ENCODE measurements at regions not wholly inside any gene's neighbourhood (a gene's known extent, or its start where the extent isn't known, plus 50 kb on each side); places are given as distances from the start of the nearest gene placed in this dataset.

GRCh38 chr18:30350263-30350662 lies 692.3 kb downstream of the DSC3 start:
- Histone ChIP-seq H3K27me3 (ENCODE audit: control insufficient read depth, insufficient read depth, low read length) (no peaks in the 10 kb centered on the region), H3K36me3 (replicated peaks; ENCODE audit: control insufficient read depth, insufficient read depth, low read length) (no peaks in the 10 kb centered on the region), H3K4me3 (ENCODE audit: insufficient read depth, low read depth, low read length) (no peak overlapping the region)
- DNase-seq: no peak

- no peak overlapping the region for H3K4me3 ChIP-seq (ENCODE audit: insufficient read depth, low read depth, low read length)
- no peaks in the 10 kb centered on the region for H3K27me3 ChIP-seq (ENCODE audit: control insufficient read depth, insufficient read depth, low read length)
- no peaks in the 10 kb centered on the region for H3K36me3 ChIP-seq (replicated peaks; ENCODE audit: control insufficient read depth, insufficient read depth, low read length)
- DNase-seq: no peak
These were observed 699.5 kb downstream of the DSC3 start for GRCh38 chr18:30343090-30343489.

- DNase-seq: no peak
- no peaks in the 10 kb centered on the region for H3K36me3 ChIP-seq (replicated peaks; ENCODE audit: control insufficient read depth, insufficient read depth, low read length)
- H3K4me3 ChIP-seq (ENCODE audit: insufficient read depth, low read depth, low read length): no peak overlapping the region
- no peaks in the 10 kb centered on the region for H3K27me3 ChIP-seq (ENCODE audit: control insufficient read depth, insufficient read depth, low read length)
These were observed 699.9 kb downstream of the DSC3 start for GRCh38 chr18:30342675-30343074.

- Histone ChIP-seq H3K27me3 (ENCODE audit: control insufficient read depth, insufficient read depth, low read length) (no peaks in the 10 kb centered on the region), H3K36me3 (replicated peaks; ENCODE audit: control insufficient read depth, insufficient read depth, low read length) (no peaks in the 10 kb centered on the region), H3K4me3 (ENCODE audit: insufficient read depth, low read depth, low read length) (no peak overlapping the region)
- DNase-seq: no peak
These were observed 707.8 kb downstream of the DSC3 start for GRCh38 chr18:30334781-30335180.

- Histone ChIP-seq H3K36me3 (replicated peaks; ENCODE audit: control insufficient read depth, insufficient read depth, low read length) (no peaks in the 10 kb centered on the region), H3K27me3 (ENCODE audit: control insufficient read depth, insufficient read depth, low read length) (no peaks in the 10 kb centered on the region), H3K4me3 (ENCODE audit: insufficient read depth, low read depth, low read length) (no peak overlapping the region)
- no peak for DNase-seq
These were observed 709.2 kb downstream of the DSC3 start for GRCh38 chr18:30333310-30333709.

GRCh38 chr18:30328839-30329238 lies 713.7 kb downstream of the DSC3 start:
- no peak for DNase-seq
- H3K4me3 ChIP-seq (ENCODE audit: insufficient read depth, low read depth, low read length): no peak overlapping the region
- no peaks in the 10 kb centered on the region for H3K27me3 ChIP-seq (ENCODE audit: control insufficient read depth, insufficient read depth, low read length)
- H3K36me3 ChIP-seq (replicated peaks; ENCODE audit: control insufficient read depth, insufficient read depth, low read length): no peaks in the 10 kb centered on the region

- Histone ChIP-seq H3K4me3 (ENCODE audit: insufficient read depth, low read depth, low read length) (no peak overlapping the region), H3K27me3 (ENCODE audit: control insufficient read depth, insufficient read depth, low read length) (no peaks in the 10 kb centered on the region), H3K36me3 (replicated peaks; ENCODE audit: control insufficient read depth, insufficient read depth, low read length) (no peaks in the 10 kb centered on the region)
- no peak for DNase-seq
These were observed 740.4 kb downstream of the DSC3 start for GRCh38 chr18:30302181-30302580.

- Histone ChIP-seq H3K36me3 (replicated peaks; ENCODE audit: control insufficient read depth, insufficient read depth, low read length) (no peaks in the 10 kb centered on the region), H3K4me3 (ENCODE audit: insufficient read depth, low read depth, low read length) (no peak overlapping the region), H3K27me3 (ENCODE audit: control insufficient read depth, insufficient read depth, low read length) (no peaks in the 10 kb centered on the region)
- DNase-seq: no peak
These were observed 743.8 kb downstream of the DSC3 start for GRCh38 chr18:30298769-30299168.

- DNase-seq: no peak
- Histone ChIP-seq H3K36me3 (replicated peaks; ENCODE audit: control insufficient read depth, insufficient read depth, low read length) (no peaks in the 10 kb centered on the region), H3K4me3 (ENCODE audit: insufficient read depth, low read depth, low read length) (no peak overlapping the region), H3K27me3 (ENCODE audit: control insufficient read depth, insufficient read depth, low read length) (no peaks in the 10 kb centered on the region)
These were observed 753.7 kb downstream of the DSC3 start for GRCh38 chr18:30288662-30289414.

GRCh38 chr18:30280861-30281470 lies 761.6 kb downstream of the DSC3 start:
- H3K27me3 ChIP-seq (ENCODE audit: control insufficient read depth, insufficient read depth, low read length): no peaks in the 10 kb centered on the region
- no peaks in the 10 kb centered on the region for H3K36me3 ChIP-seq (replicated peaks; ENCODE audit: control insufficient read depth, insufficient read depth, low read length)
- DNase-seq: no peak
- no peak overlapping the region for H3K4me3 ChIP-seq (ENCODE audit: insufficient read depth, low read depth, low read length)

GRCh38 chr18:30280186-30280585 lies 762.4 kb downstream of the DSC3 start:
- Histone ChIP-seq H3K36me3 (replicated peaks; ENCODE audit: control insufficient read depth, insufficient read depth, low read length) (no peaks in the 10 kb centered on the region), H3K27me3 (ENCODE audit: control insufficient read depth, insufficient read depth, low read length) (no peaks in the 10 kb centered on the region), H3K4me3 (ENCODE audit: insufficient read depth, low read depth, low read length) (no peak overlapping the region)
- no peak for DNase-seq

- Histone ChIP-seq H3K36me3 (replicated peaks; ENCODE audit: control insufficient read depth, insufficient read depth, low read length) (no peaks in the 10 kb centered on the region), H3K27me3 (ENCODE audit: control insufficient read depth, insufficient read depth, low read length) (no peaks in the 10 kb centered on the region), H3K4me3 (ENCODE audit: insufficient read depth, low read depth, low read length) (no peak overlapping the region)
- no peak for DNase-seq
These were observed 764.9 kb downstream of the DSC3 start for GRCh38 chr18:30277676-30278075.

GRCh38 chr18:30271716-30272115 lies 770.8 kb downstream of the DSC3 start:
- DNase-seq: no peak
- Histone ChIP-seq H3K4me3 (ENCODE audit: insufficient read depth, low read depth, low read length) (no peak overlapping the region), H3K36me3 (replicated peaks; ENCODE audit: control insufficient read depth, insufficient read depth, low read length) (no peaks in the 10 kb centered on the region)

GRCh38 chr18:30265190-30265589 lies 777.4 kb downstream of the DSC3 start:
- no peaks in the 10 kb centered on the region for H3K36me3 ChIP-seq (replicated peaks; ENCODE audit: control insufficient read depth, insufficient read depth, low read length)
- H3K27me3 ChIP-seq (ENCODE audit: control insufficient read depth, insufficient read depth, low read length): no peaks in the 10 kb centered on the region
- no peak for DNase-seq
- no peak overlapping the region for H3K4me3 ChIP-seq (ENCODE audit: insufficient read depth, low read depth, low read length)

More at GRCh38 chr18:30271716-30272115, 770.8 kb downstream of the DSC3 start:
- no peaks in the 10 kb centered on the region for H3K27me3 ChIP-seq (ENCODE audit: control insufficient read depth, insufficient read depth, low read length)

- no peak overlapping the region for H3K4me3 ChIP-seq (ENCODE audit: insufficient read depth, low read depth, low read length)
- no peak for DNase-seq
- no peaks in the 10 kb centered on the region for H3K27me3 ChIP-seq (ENCODE audit: control insufficient read depth, insufficient read depth, low read length)
- no peaks in the 10 kb centered on the region for H3K36me3 ChIP-seq (replicated peaks; ENCODE audit: control insufficient read depth, insufficient read depth, low read length)
These were observed 788.2 kb downstream of the DSC3 start for GRCh38 chr18:30254331-30254730.

Measured in H7 (cell line).